ENCODE measurements at regions not wholly inside any gene's neighbourhood (a gene's known extent, or its start where the extent isn't known, plus 50 kb on each side); places are given as distances from the start of the nearest gene placed in this dataset.

GRCh38 chr12:132404951-132405741 is 75.8 kb upstream of the GALNT9 start:
- TF ChIP-seq CTCF (IDR thresholded peaks at IDR 0.05; ENCODE audit: low read depth, low read length, poor library complexity, severe bottlenecking) (no peak), EZH2phosphoT487 (IDR thresholded peaks at IDR 0.05; ENCODE audit: borderline replicate concordance, low read length) (no peak)

All from DOHH2 (cell line).